Hepatocyte (in vitro differentiated cells): ENCODE measurements at regions not wholly inside any gene's neighbourhood (a gene's known extent, or its start where the extent isn't known, plus 50 kb on each side); places are given as distances from the start of the nearest gene placed in this dataset.

Experiments used
- CTCF ChIP-seq: fragments of 200-600 bp; sonication (generic); IDR thresholded peaks from 2 replicates; pipeline ENCODE4 v1.5.1; 2016; ENCODE audit warnings: antibody characterized with exemption, mild to moderate bottlenecking; ENCODE audit not compliant: poor library complexity
- EZH2 ChIP-seq: fragments of 200-600 bp; sonication (generic); IDR thresholded peaks from 2 replicates; pipeline ENCODE4 v1.6.1; 2016; ENCODE audit warnings: antibody characterized with exemption, mild to moderate bottlenecking, borderline replicate concordance
- EZH2phosphoT487 ChIP-seq: fragments of 200-600 bp; sonication (generic); IDR thresholded peaks from one replicate; pipeline ENCODE4 v1.6.1; 2018; ENCODE audit warnings: antibody characterized with exemption, mild to moderate bottlenecking, low read depth, moderate library complexity; ENCODE audit not compliant: unreplicated experiment, severe bottlenecking

DNA sequence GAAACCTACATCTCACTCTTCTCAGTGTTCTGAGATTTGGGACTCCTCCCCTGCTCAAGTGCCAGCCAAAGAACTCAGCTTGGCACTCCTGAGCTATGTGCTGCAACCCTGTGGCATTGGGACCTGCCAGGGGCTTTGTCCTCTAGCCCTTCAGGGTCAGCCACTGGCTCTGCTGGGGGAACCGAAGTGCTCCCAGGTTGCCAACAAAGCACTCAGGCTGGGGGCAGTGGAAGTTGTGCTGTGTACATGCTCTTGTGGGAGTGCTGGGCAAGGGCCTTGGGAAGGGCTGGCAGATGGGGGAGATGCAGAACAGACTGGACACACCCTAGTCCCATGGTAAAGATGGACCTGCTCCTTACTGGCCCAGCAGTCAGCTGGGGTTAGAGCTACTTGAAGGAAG lies 498.6 kb downstream of the CAAP1 start:
- TF ChIP-seq CTCF (no peak), EZH2phosphoT487 (no peak), EZH2 (no peak)
